Loucy (cell line): ENCODE measurements at regions not wholly inside any gene's neighbourhood (a gene's known extent, or its start where the extent isn't known, plus 50 kb on each side); places are given as distances from the start of the nearest gene placed in this dataset.
A peak's percentile ranks its signal among the peaks of the same experiment; 100 is the strongest.
"Not testable (repeated sequence)": the region's sequence is repeated elsewhere in the genome, so short reads cannot be mapped to it uniquely, and the experiment has no call there.

ENCODE experiments used
- H2AFZ ChIP-seq: fragments of 200-600 bp; sonication (generic); 2 replicates; pipeline ENCODE4 v1.6.0; 2016; ENCODE audit warnings: antibody characterized with exemption, mild to moderate bottlenecking, low read length, moderate library complexity
- H3F3A ChIP-seq: fragments of 200-600 bp; 2 replicates; pipeline ENCODE4 v1.6.0; 2016; ENCODE audit warnings: antibody characterized with exemption, low read depth, mild to moderate bottlenecking
- H3K27me3 ChIP-seq: fragments of 200-600 bp; sonication (generic); 2 replicates; pipeline ENCODE4 v1.6.1; 2014; ENCODE audit warnings: low read length, mild to moderate bottlenecking; ENCODE audit not compliant: insufficient read depth, poor library complexity, severe bottlenecking
- H3K36me3 ChIP-seq: fragments of 200-600 bp; sonication (generic); 2 replicates; pipeline ENCODE4 v1.6.1; 2016; ENCODE audit warnings: low read length; ENCODE audit not compliant: insufficient read depth
- H3K4me1 ChIP-seq: fragments of 200-600 bp; sonication (generic); 2 replicates; pipeline ENCODE4 v1.5.1; 2014; ENCODE audit warnings: low read length, mild to moderate bottlenecking; ENCODE audit not compliant: insufficient read depth, poor library complexity, severe bottlenecking
- H3K4me2 ChIP-seq: fragments of 200-600 bp; sonication (generic); 2 replicates; pipeline ENCODE4 v1.6.0; 2014; ENCODE audit warnings: antibody characterized with exemption, low read length, low read depth, mild to moderate bottlenecking; ENCODE audit not compliant: poor library complexity, severe bottlenecking
- H3K4me3 ChIP-seq: fragments of 200-600 bp; sonication (generic); 2 replicates; pipeline ENCODE4 v1.5.1; 2014; ENCODE audit warnings: low read length, mild to moderate bottlenecking, mixed read lengths; ENCODE audit not compliant: poor library complexity, severe bottlenecking
- H3K79me2 ChIP-seq: fragments of 200-600 bp; sonication (generic); 2 replicates; pipeline ENCODE4 v1.6.1; 2014; ENCODE audit warnings: low read length; ENCODE audit not compliant: insufficient read depth
- H3K9ac ChIP-seq: fragments of 200-600 bp; sonication (generic); 2 replicates; pipeline ENCODE4 v1.6.0; 2014; ENCODE audit warnings: mild to moderate bottlenecking, low read depth, low read length, moderate library complexity; ENCODE audit not compliant: poor library complexity, severe bottlenecking
- H3K9me2 ChIP-seq: fragments of 200-600 bp; sonication (generic); replicated peaks from 2 replicates; pipeline ENCODE4 v1.6.1; 2016; ENCODE audit warnings: low read depth, low read length, mixed read lengths
- H3K9me3 ChIP-seq: fragments of 200-600 bp; sonication (generic); 2 replicates; pipeline ENCODE4 v1.6.1; 2014; ENCODE audit warnings: mild to moderate bottlenecking, antibody characterized with exemption, low read length, low read depth; ENCODE audit not compliant: insufficient read depth
- H4K20me1 ChIP-seq: fragments of 200-600 bp; sonication (generic); 2 replicates; pipeline ENCODE4 v1.6.0; 2014; ENCODE audit warnings: antibody characterized with exemption, low read length, mild to moderate bottlenecking; ENCODE audit not compliant: insufficient read depth, poor library complexity, severe bottlenecking
- CTCF ChIP-seq: fragments of 200-600 bp; sonication (generic); conservative IDR thresholded peaks from 2 replicates; pipeline ENCODE4 v1.5.1; 2014; ENCODE audit warnings: mild to moderate bottlenecking, antibody characterized with exemption, low read length
- EZH2phosphoT487 ChIP-seq: fragments of 200-600 bp; IDR thresholded peaks from 2 replicates; pipeline ENCODE4 v1.6.1; 2018; ENCODE audit warnings: antibody characterized with exemption, mild to moderate bottlenecking, moderate library complexity, borderline replicate concordance

GRCh38 chr22:22821340-22821739 lies 66.3 kb upstream of the IGLL5 start:
- no peak overlapping the region for H3K9ac ChIP-seq
- H3K9me2 ChIP-seq = no peaks in the 10 kb centered on the region
- no peak overlapping the region for H3K4me3 ChIP-seq
- H3K4me2 ChIP-seq = peak overlapping the region; percentile 13
- H3K79me2 ChIP-seq = no peaks in the 10 kb centered on the region
- peaks cover 80% of the 10 kb centered on the region for H3K4me1 ChIP-seq
- H4K20me1 ChIP-seq = no peaks in the 10 kb centered on the region
- no peak overlapping the region for H2AFZ ChIP-seq
- no peaks in the 10 kb centered on the region for H3K36me3 ChIP-seq
- H3F3A ChIP-seq = peaks cover 3% of the 10 kb centered on the region; the same call in 1 of the 2 replicates
- H3K27me3 ChIP-seq = no peaks in the 10 kb centered on the region
- TF ChIP-seq CTCF = no peak
- no peak for TF ChIP-seq EZH2phosphoT487
- H3K9me3 ChIP-seq = no peaks in the 10 kb centered on the region

GRCh38 chr22:22822106-22822505 lies 65.5 kb upstream of the IGLL5 start:
- Histone ChIP-seq H3K4me3 (no peak overlapping the region), H2AFZ (no peak overlapping the region), H3K9me2 (no peaks in the 10 kb centered on the region), H3K4me2 (no peak overlapping the region), H4K20me1 (no peaks in the 10 kb centered on the region), H3K79me2 (no peaks in the 10 kb centered on the region), H3K9me3 (no peaks in the 10 kb centered on the region), H3K36me3 (no peaks in the 10 kb centered on the region), H3F3A (peaks cover 3% of the 10 kb centered on the region; the same call in 1 of the 2 replicates), H3K4me1 (peaks cover 81% of the 10 kb centered on the region), H3K27me3 (no peaks in the 10 kb centered on the region), H3K9ac (no peak overlapping the region)
- TF ChIP-seq CTCF (no peak), EZH2phosphoT487 (no peak)

GRCh38 chr22:22822553-22822952 lies 65.1 kb upstream of the IGLL5 start:
- not testable (repeated sequence) for H3K9me3 ChIP-seq, H3K9me2 ChIP-seq, H3K27me3 ChIP-seq, H3K9ac ChIP-seq, H4K20me1 ChIP-seq, H3K79me2 ChIP-seq, H2AFZ ChIP-seq, H3K36me3 ChIP-seq, H3K4me3 ChIP-seq, H3F3A ChIP-seq
- peaks cover 81% of the 10 kb centered on the region for H3K4me1 ChIP-seq
- H3K4me2 ChIP-seq = peak overlapping the region; percentile 48

GRCh38 chr22:22823131-22823810 lies 64.3 kb upstream of the IGLL5 start:
- peak overlapping the region; percentile 48 for H3K4me2 ChIP-seq
- no peaks in the 10 kb centered on the region for H3K79me2 ChIP-seq
- H2AFZ ChIP-seq = no peak overlapping the region
- no peaks in the 10 kb centered on the region for H3K27me3 ChIP-seq
- no peak overlapping the region for H3K9ac ChIP-seq
- TF ChIP-seq EZH2phosphoT487 = no peak
- TF ChIP-seq CTCF = no peak
- H3K4me1 ChIP-seq = peaks cover 76% of the 10 kb centered on the region
- H3K36me3 ChIP-seq = no peaks in the 10 kb centered on the region
- H3K9me3 ChIP-seq = no peaks in the 10 kb centered on the region
- no peaks in the 10 kb centered on the region for H4K20me1 ChIP-seq
- peaks cover 3% of the 10 kb centered on the region; the same call in 1 of the 2 replicates for H3F3A ChIP-seq
- H3K9me2 ChIP-seq = no peaks in the 10 kb centered on the region
- no peak overlapping the region for H3K4me3 ChIP-seq
